Nephron (organoid): ENCODE measurements at regions not wholly inside any gene's neighbourhood (a gene's known extent, or its start where the extent isn't known, plus 50 kb on each side); places are given as distances from the start of the nearest gene placed in this dataset.

Experiments used
- H3K27ac Mint-ChIP-seq, 3 experiments: 2 replicates each; pipeline ENCODE4 v1.8.0; 2020; ENCODE audit warnings: mixed read lengths in 3 of 3, mild to moderate bottlenecking in 2 of 3, moderate library complexity in 1 of 3
- H3K27me3 Mint-ChIP-seq: 2 replicates; pipeline ENCODE4 v1.8.0; 2021; ENCODE audit warnings: low read depth, mild to moderate bottlenecking, moderate library complexity, mixed read lengths
- H3K36me3 Mint-ChIP-seq: 2 replicates; pipeline ENCODE4 v1.8.0; 2020; ENCODE audit warnings: low read depth, mixed read lengths
- H3K4me1 Mint-ChIP-seq: 2 replicates; pipeline ENCODE4 v1.8.0; 2020; ENCODE audit warnings: mixed read lengths
- H3K4me3 Mint-ChIP-seq, 3 experiments: 2 replicates each; pipeline ENCODE4 v1.8.0; 2020; ENCODE audit warnings: mild to moderate bottlenecking in 3 of 3, mixed read lengths in 3 of 3, moderate library complexity in 2 of 3
- H3K9me3 Mint-ChIP-seq: 2 replicates; pipeline ENCODE4 v1.8.0; 2020; ENCODE audit warnings: mixed read lengths
- CTCF ChIP-seq, 3 experiments: fragments of 200-600 bp; sonication (generic); IDR thresholded peaks; one replicate each; pipeline ENCODE4 v1.5.0; 2021; ENCODE audit warnings: antibody characterized with exemption in 3 of 3; ENCODE audit not compliant: unreplicated experiment in 3 of 3

GRCh38 chr15:94064676-94065313 lies 166.6 kb upstream of the MCTP2 start:
- Mint-ChIP-seq H3K4me1 (peaks cover under 1% of the 10 kb centered on the region), H3K36me3 (peaks cover 3% of the 10 kb centered on the region), H3K27me3 (no peaks in the 10 kb centered on the region), H3K27ac (no peak overlapping the region), H3K9me3 (peaks cover 34% of the 10 kb centered on the region), H3K4me3 (no peak overlapping the region)
- no peak for TF ChIP-seq CTCF (IDR thresholded peaks at IDR 0.05; ENCODE audit: unreplicated experiment in 3 of 3)

GRCh38 chr15:94061041-94061440 lies 170.3 kb upstream of the MCTP2 start:
- TF ChIP-seq CTCF (IDR thresholded peaks at IDR 0.05; ENCODE audit: unreplicated experiment in 3 of 3) = no peak
- Mint-ChIP-seq H3K27me3 (no peaks in the 10 kb centered on the region), H3K4me1 (no peaks in the 10 kb centered on the region), H3K9me3 (peaks cover 8% of the 10 kb centered on the region), H3K27ac (no peak overlapping the region), H3K36me3 (peaks cover 3% of the 10 kb centered on the region), H3K4me3 (no peak overlapping the region)

DNA sequence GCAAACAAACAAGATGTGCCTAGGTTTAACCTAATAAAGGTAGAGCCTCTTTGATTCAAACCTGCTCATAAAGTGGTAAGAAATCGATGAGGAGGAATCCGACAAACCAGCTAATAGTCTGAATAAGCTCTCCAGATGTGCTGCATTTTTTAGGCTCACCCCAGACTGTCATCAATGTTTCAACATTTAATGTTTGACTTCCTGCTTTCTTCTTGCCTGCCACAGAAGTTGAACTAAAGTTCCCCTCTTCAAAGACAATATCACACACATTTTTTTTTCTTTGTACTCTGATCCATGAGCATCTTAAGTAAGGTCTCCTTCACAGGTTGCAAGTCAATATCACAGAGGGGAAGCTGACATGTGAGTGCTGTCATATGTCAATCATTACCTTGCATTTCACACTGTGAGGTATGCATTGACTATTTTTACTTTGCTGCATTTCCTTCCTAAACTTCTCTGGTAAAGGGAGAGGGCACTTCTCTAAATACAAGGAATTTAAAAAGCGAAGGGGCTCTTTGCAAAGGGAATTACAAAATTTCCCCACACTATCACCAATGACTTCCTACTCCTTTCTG lies 172.3 kb upstream of the MCTP2 start:
- no peak overlapping the region for H3K4me3 Mint-ChIP-seq
- H3K27me3 Mint-ChIP-seq = no peaks in the 10 kb centered on the region
- H3K36me3 Mint-ChIP-seq = no peaks in the 10 kb centered on the region
- H3K27ac Mint-ChIP-seq = no peak overlapping the region
- H3K9me3 Mint-ChIP-seq = no peaks in the 10 kb centered on the region
- H3K4me1 Mint-ChIP-seq = no peaks in the 10 kb centered on the region
- TF ChIP-seq CTCF (IDR thresholded peaks at IDR 0.05; ENCODE audit: unreplicated experiment in 3 of 3) = no peak

- H3K27ac Mint-ChIP-seq = no peak overlapping the region
- H3K4me1 Mint-ChIP-seq = no peaks in the 10 kb centered on the region
- no peak for TF ChIP-seq CTCF (IDR thresholded peaks at IDR 0.05; ENCODE audit: unreplicated experiment in 3 of 3)
- H3K9me3 Mint-ChIP-seq = no peaks in the 10 kb centered on the region
- no peak overlapping the region for H3K4me3 Mint-ChIP-seq
- no peaks in the 10 kb centered on the region for H3K27me3 Mint-ChIP-seq
- no peaks in the 10 kb centered on the region for H3K36me3 Mint-ChIP-seq
Observed at GRCh38 chr15:94057305-94057704, 174.1 kb upstream of the MCTP2 start.

DNA sequence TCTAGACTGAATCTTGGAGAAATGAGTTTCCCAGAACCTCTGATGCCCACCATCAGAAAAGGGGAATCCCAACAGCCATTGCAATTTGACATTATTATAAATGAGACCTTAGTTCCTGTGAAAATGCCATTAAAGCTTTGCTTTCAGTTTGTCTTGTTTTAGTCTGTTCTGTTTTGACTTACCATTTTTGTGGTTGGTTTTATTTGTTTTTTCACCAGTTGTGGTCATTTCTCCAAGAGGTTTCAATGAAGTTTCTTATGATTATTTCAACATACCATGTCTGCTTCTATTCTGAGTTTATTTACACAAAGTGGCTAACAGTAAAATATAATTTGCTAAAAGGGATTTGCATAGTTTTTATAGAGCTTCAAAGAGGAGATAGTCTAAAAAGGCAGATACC lies 175.0 kb upstream of the MCTP2 start:
- H3K4me1 Mint-ChIP-seq = no peaks in the 10 kb centered on the region
- H3K4me3 Mint-ChIP-seq = no peak overlapping the region
- no peaks in the 10 kb centered on the region for H3K27me3 Mint-ChIP-seq
- no peaks in the 10 kb centered on the region for H3K36me3 Mint-ChIP-seq
- no peak overlapping the region for H3K27ac Mint-ChIP-seq
- H3K9me3 Mint-ChIP-seq = no peaks in the 10 kb centered on the region
- no peak for TF ChIP-seq CTCF (IDR thresholded peaks at IDR 0.05; ENCODE audit: unreplicated experiment in 3 of 3)

GRCh38 chr15:94053626-94054025 lies 177.7 kb upstream of the MCTP2 start:
- Mint-ChIP-seq H3K9me3 (no peaks in the 10 kb centered on the region), H3K36me3 (no peaks in the 10 kb centered on the region), H3K27me3 (no peaks in the 10 kb centered on the region), H3K27ac (no peak overlapping the region), H3K4me3 (no peak overlapping the region), H3K4me1 (no peaks in the 10 kb centered on the region)
- no peak for TF ChIP-seq CTCF (IDR thresholded peaks at IDR 0.05; ENCODE audit: unreplicated experiment in 3 of 3)
